PFSK-1 (cell line): ENCODE measurements at regions not wholly inside any gene's neighbourhood (a gene's known extent, or its start where the extent isn't known, plus 50 kb on each side); places are given as distances from the start of the nearest gene placed in this dataset.

ENCODE experiments used
- FOXP2 ChIP-seq: optimal IDR thresholded peaks from 2 replicates; pipeline ENCODE3; 2011; ENCODE audit warnings: borderline replicate concordance, control low read depth, inconsistent platforms; ENCODE audit not compliant: insufficient read depth; ENCODE audit errors: extremely low read length, extremely low read depth
- POLR2AphosphoS5 ChIP-seq: IDR thresholded peaks from 2 replicates; pipeline ENCODE4 v1.6.1; 2012; ENCODE audit warnings: low read depth, mild to moderate bottlenecking, control low read depth, low read length, moderate library complexity
- REST ChIP-seq, 2 experiments: IDR thresholded peaks; 2 replicates each; pipeline versions ENCODE4 v1.6.1 to v1.8.0; 2011 to 2012; ENCODE audit warnings: low read depth in 2 of 2, low read length in 2 of 2, control low read depth in 1 of 2, inconsistent platforms in 1 of 2, mild to moderate bottlenecking in 1 of 2, moderate library complexity in 1 of 2; ENCODE audit not compliant: insufficient read depth in 1 of 2
- SIN3A ChIP-seq: IDR thresholded peaks from 2 replicates; pipeline ENCODE4 v1.6.1; 2012; ENCODE audit warnings: mild to moderate bottlenecking, low read length, moderate library complexity, borderline replicate concordance; ENCODE audit not compliant: insufficient read depth
- TAF1 ChIP-seq: IDR thresholded peaks from 2 replicates; pipeline ENCODE4 v1.6.1; 2012; ENCODE audit warnings: low read length, control low read depth, borderline replicate concordance; ENCODE audit not compliant: insufficient read depth

- TF ChIP-seq POLR2AphosphoS5 (no peak), TAF1 (no peak), REST (IDR thresholded peaks at IDR 0.05; ENCODE audit: insufficient read depth in 1 of 2, low read depth in 2 of 2, low read length in 2 of 2) (no peak), FOXP2 (no peak), SIN3A (no peak)
These were observed 308.7 kb downstream of the SAMD5 start for GRCh38 chr6:147817042-147817689.
